ENCODE measurements at regions not wholly inside any gene's neighbourhood (a gene's known extent, or its start where the extent isn't known, plus 50 kb on each side); places are given as distances from the start of the nearest gene placed in this dataset.

GRCh38 chr15:48025118-48025517, 95.7 kb upstream of the SLC24A5 start:
- Histone ChIP-seq H3K4me2 (ENCODE audit: low read depth, low read length) (no peak overlapping the region), H4K20me1 (ENCODE audit: insufficient read depth, low read length) (no peaks in the 10 kb centered on the region), H3K9ac (ENCODE audit: low read length) (no peak overlapping the region), H3F3A (ENCODE audit: insufficient read depth, low read length) (no peaks in the 10 kb centered on the region), H3K79me2 (ENCODE audit: low read length) (no peaks in the 10 kb centered on the region), H3K27me3 (replicated peaks; ENCODE audit: insufficient read depth, low read length) (no peaks in the 10 kb centered on the region), H3K27ac (ENCODE audit: low read length) (no peak overlapping the region), H3K36me3 (replicated peaks; ENCODE audit: insufficient read depth, low read length) (no peaks in the 10 kb centered on the region), H2AFZ (ENCODE audit: low read length) (no peak overlapping the region), H3K9me3 (replicated peaks; ENCODE audit: insufficient read depth, low read length) (no peaks in the 10 kb centered on the region), H3K4me1 (ENCODE audit: low read length) (no peaks in the 10 kb centered on the region), H3K9me2 (replicated peaks; ENCODE audit: insufficient read depth, low read length) (no peaks in the 10 kb centered on the region), H3K4me3 (ENCODE audit: low read length) (no peak overlapping the region)
- DNase-seq: peak; percentile 26
- TF ChIP-seq EZH2 (optimal IDR thresholded peaks at IDR 0.05; ENCODE audit: low read depth, low read length) (no peak), EZH2phosphoT487 (IDR thresholded peaks at IDR 0.05; ENCODE audit: low read length) (no peak)
- TF ChIP-seq, protein P1, sequence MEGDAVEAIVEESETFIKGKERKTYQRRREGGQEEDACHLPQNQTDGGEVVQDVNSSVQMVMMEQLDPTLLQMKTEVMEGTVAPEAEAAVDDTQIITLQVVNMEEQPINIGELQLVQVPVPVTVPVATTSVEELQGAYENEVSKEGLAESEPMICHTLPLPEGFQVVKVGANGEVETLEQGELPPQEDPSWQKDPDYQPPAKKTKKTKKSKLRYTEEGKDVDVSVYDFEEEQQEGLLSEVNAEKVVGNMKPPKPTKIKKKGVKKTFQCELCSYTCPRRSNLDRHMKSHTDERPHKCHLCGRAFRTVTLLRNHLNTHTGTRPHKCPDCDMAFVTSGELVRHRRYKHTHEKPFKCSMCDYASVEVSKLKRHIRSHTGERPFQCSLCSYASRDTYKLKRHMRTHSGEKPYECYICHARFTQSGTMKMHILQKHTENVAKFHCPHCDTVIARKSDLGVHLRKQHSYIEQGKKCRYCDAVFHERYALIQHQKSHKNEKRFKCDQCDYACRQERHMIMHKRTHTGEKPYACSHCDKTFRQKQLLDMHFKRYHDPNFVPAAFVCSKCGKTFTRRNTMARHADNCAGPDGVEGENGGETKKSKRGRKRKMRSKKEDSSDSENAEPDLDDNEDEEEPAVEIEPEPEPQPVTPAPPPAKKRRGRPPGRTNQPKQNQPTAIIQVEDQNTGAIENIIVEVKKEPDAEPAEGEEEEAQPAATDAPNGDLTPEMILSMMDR (IDR thresholded peaks at IDR 0.05; ENCODE audit: low read length): no peak

- DNase-seq: no peak
- Histone ChIP-seq H3K36me3 (replicated peaks; ENCODE audit: insufficient read depth, low read length) (no peaks in the 10 kb centered on the region), H2AFZ (ENCODE audit: low read length) (no peak overlapping the region), H3K4me1 (ENCODE audit: low read length) (no peaks in the 10 kb centered on the region), H4K20me1 (ENCODE audit: insufficient read depth, low read length) (no peaks in the 10 kb centered on the region), H3K27me3 (replicated peaks; ENCODE audit: insufficient read depth, low read length) (no peaks in the 10 kb centered on the region), H3K4me3 (ENCODE audit: low read length) (no peak overlapping the region), H3K9me3 (replicated peaks; ENCODE audit: insufficient read depth, low read length) (no peaks in the 10 kb centered on the region), H3K79me2 (ENCODE audit: low read length) (no peaks in the 10 kb centered on the region), H3K9ac (ENCODE audit: low read length) (no peak overlapping the region), H3F3A (ENCODE audit: insufficient read depth, low read length) (no peaks in the 10 kb centered on the region), H3K27ac (ENCODE audit: low read length) (no peak overlapping the region), H3K9me2 (replicated peaks; ENCODE audit: insufficient read depth, low read length) (no peaks in the 10 kb centered on the region), H3K4me2 (ENCODE audit: low read depth, low read length) (no peak overlapping the region)
- TF ChIP-seq EZH2 (optimal IDR thresholded peaks at IDR 0.05; ENCODE audit: low read depth, low read length) (no peak), EZH2phosphoT487 (IDR thresholded peaks at IDR 0.05; ENCODE audit: low read length) (no peak)
- TF ChIP-seq, protein P1 (IDR thresholded peaks at IDR 0.05; ENCODE audit: low read length): no peak
Measured at GRCh38 chr15:48028712-48029111, 92.1 kb upstream of the SLC24A5 start.

DNA sequence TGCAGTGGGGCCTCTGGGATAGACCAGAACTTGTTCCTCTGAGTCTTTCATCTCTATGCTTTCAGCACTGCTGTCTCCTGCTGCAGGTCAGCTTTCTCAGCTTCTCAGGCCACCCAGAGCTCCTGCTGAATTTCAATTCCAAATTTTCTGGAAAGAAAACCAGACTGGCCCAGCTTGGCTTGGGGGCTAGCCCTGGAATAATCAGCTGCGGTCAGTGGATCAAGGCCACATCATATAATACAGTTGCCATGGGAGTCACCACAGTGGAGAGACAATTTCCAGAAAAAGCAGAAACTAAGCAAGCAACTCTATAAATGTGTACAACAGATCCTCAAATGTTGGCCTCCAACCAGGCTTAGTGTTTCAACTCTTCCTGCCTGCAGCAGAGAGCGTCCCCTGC, 91.1 kb upstream of the SLC24A5 start:
- H3K79me2 ChIP-seq (ENCODE audit: low read length): no peaks in the 10 kb centered on the region
- H3K4me1 ChIP-seq (ENCODE audit: low read length): no peaks in the 10 kb centered on the region
- TF ChIP-seq EZH2phosphoT487 (IDR thresholded peaks at IDR 0.05; ENCODE audit: low read length) (no peak), EZH2 (optimal IDR thresholded peaks at IDR 0.05; ENCODE audit: low read depth, low read length) (no peak)
- TF ChIP-seq, protein P1 (IDR thresholded peaks at IDR 0.05; ENCODE audit: low read length): no peak
- H3K9me3 ChIP-seq (replicated peaks; ENCODE audit: insufficient read depth, low read length): no peaks in the 10 kb centered on the region
- no peaks in the 10 kb centered on the region for H4K20me1 ChIP-seq (ENCODE audit: insufficient read depth, low read length)
- no peak overlapping the region for H2AFZ ChIP-seq (ENCODE audit: low read length)
- H3K27ac ChIP-seq (ENCODE audit: low read length): no peak overlapping the region
- no peak overlapping the region for H3K4me3 ChIP-seq (ENCODE audit: low read length)
- H3K36me3 ChIP-seq (replicated peaks; ENCODE audit: insufficient read depth, low read length): no peaks in the 10 kb centered on the region
- no peak overlapping the region for H3K4me2 ChIP-seq (ENCODE audit: low read depth, low read length)
- no peaks in the 10 kb centered on the region for H3K9me2 ChIP-seq (replicated peaks; ENCODE audit: insufficient read depth, low read length)
- no peaks in the 10 kb centered on the region for H3F3A ChIP-seq (ENCODE audit: insufficient read depth, low read length)
- no peak for DNase-seq
- no peak overlapping the region for H3K9ac ChIP-seq (ENCODE audit: low read length)
- no peaks in the 10 kb centered on the region for H3K27me3 ChIP-seq (replicated peaks; ENCODE audit: insufficient read depth, low read length)
